ENCODE measurements at regions not wholly inside any gene's neighbourhood (a gene's known extent, or its start where the extent isn't known, plus 50 kb on each side); places are given as distances from the start of the nearest gene placed in this dataset.
"Not testable (repeated sequence)": the region's sequence is repeated elsewhere in the genome, so short reads cannot be mapped to it uniquely, and the experiment has no call there.

- DNase-seq = no peak
Observed at GRCh38 chr1:187641015-187641414, 812.3 kb downstream of the PLA2G4A start.

GRCh38 chr1:187641463-187641862 lies 812.7 kb downstream of the PLA2G4A start:
- DNase-seq = no peak

- DNase-seq = no peak
Observed at GRCh38 chr1:187641907-187642306, 813.2 kb downstream of the PLA2G4A start.

GRCh38 chr1:187645651-187646050 lies 816.9 kb downstream of the PLA2G4A start:
- DNase-seq = no peak

GRCh38 chr1:187646536-187647107 lies 817.9 kb downstream of the PLA2G4A start:
- no peak for DNase-seq

GRCh38 chr1:187648091-187648490 lies 819.3 kb downstream of the PLA2G4A start:
- no peak for DNase-seq

GRCh38 chr1:187654635-187655034 lies 825.9 kb downstream of the PLA2G4A start:
- no peak for DNase-seq

- no peak for DNase-seq
Observed at GRCh38 chr1:187655104-187655503, 826.4 kb downstream of the PLA2G4A start.

GRCh38 chr1:187665483-187665882 lies 836.7 kb downstream of the PLA2G4A start:
- DNase-seq = no peak

- DNase-seq = no peak
Observed at GRCh38 chr1:187680823-187681222, 852.1 kb downstream of the PLA2G4A start.

GRCh38 chr1:187682112-187682511 lies 853.4 kb downstream of the PLA2G4A start:
- DNase-seq = no peak

- DNase-seq = no peak
Observed at GRCh38 chr1:187685333-187685732, 856.6 kb downstream of the PLA2G4A start.

GRCh38 chr1:187689129-187689528 lies 860.4 kb downstream of the PLA2G4A start:
- no peak for DNase-seq

- DNase-seq = no peak
Observed at GRCh38 chr1:187691439-187691838, 862.7 kb downstream of the PLA2G4A start.

GRCh38 chr1:187692799-187693198 lies 864.0 kb downstream of the PLA2G4A start:
- no peak for DNase-seq

GRCh38 chr1:187696073-187696472 lies 867.3 kb downstream of the PLA2G4A start:
- no peak for DNase-seq

GRCh38 chr1:187703138-187704130 lies 874.7 kb downstream of the PLA2G4A start:
- DNase-seq = not testable (repeated sequence)

GRCh38 chr1:187714470-187714869 lies 885.7 kb downstream of the PLA2G4A start:
- no peak for DNase-seq

GRCh38 chr1:187715483-187715882 lies 886.7 kb downstream of the PLA2G4A start:
- DNase-seq = no peak

- no peak for DNase-seq
Observed at GRCh38 chr1:187716160-187716559, 887.4 kb downstream of the PLA2G4A start.

GRCh38 chr1:187718527-187718926 lies 889.8 kb downstream of the PLA2G4A start:
- no peak for DNase-seq

GRCh38 chr1:187721216-187721615 lies 892.5 kb downstream of the PLA2G4A start:
- no peak for DNase-seq

GRCh38 chr1:187725216-187725615 lies 896.5 kb downstream of the PLA2G4A start:
- no peak for DNase-seq

GRCh38 chr1:187733232-187733631 lies 904.5 kb downstream of the PLA2G4A start:
- no peak for DNase-seq

All from inflammatory macrophage (primary cell).